Neuronal stem cell (in vitro differentiated cells): ENCODE measurements at regions not wholly inside any gene's neighbourhood (a gene's known extent, or its start where the extent isn't known, plus 50 kb on each side); places are given as distances from the start of the nearest gene placed in this dataset.

Experiments used
- DNase-seq: peaks from one replicate; pipeline ENCODE4 v3.0.0-alpha.2; 2013; ENCODE audit warnings: low spot score
- H2AFZ ChIP-seq: one replicate; pipeline ENCODE4 v1.6.1; 2013; ENCODE audit warnings: mild to moderate bottlenecking, low read length, inconsistent platforms
- H2AK5ac ChIP-seq: 2 replicates; pipeline ENCODE4 v1.6.1; 2013; ENCODE audit warnings: low read depth, mild to moderate bottlenecking, inconsistent platforms, low read length, moderate library complexity, mixed read lengths
- H2BK120ac ChIP-seq: 2 replicates; pipeline ENCODE4 v1.6.1; 2013; ENCODE audit warnings: low read depth, mild to moderate bottlenecking, inconsistent platforms, low read length, moderate library complexity, mixed read lengths
- H2BK12ac ChIP-seq: one replicate; pipeline ENCODE4 v1.6.1; 2013; ENCODE audit warnings: low read length, inconsistent platforms
- H2BK15ac ChIP-seq: 2 replicates; pipeline ENCODE4 v1.6.1; 2013; ENCODE audit warnings: mild to moderate bottlenecking, low read length, inconsistent platforms, mixed read lengths
- H2BK5ac ChIP-seq: one replicate; pipeline ENCODE4 v1.6.1; 2013; ENCODE audit warnings: inconsistent platforms, mild to moderate bottlenecking, low read length, moderate library complexity
- H3K14ac ChIP-seq: one replicate; pipeline ENCODE4 v1.6.1; 2013; ENCODE audit warnings: low read length, inconsistent platforms
- H3K18ac ChIP-seq: 2 replicates; pipeline ENCODE4 v1.6.1; 2013; ENCODE audit warnings: low read length, inconsistent platforms
- H3K23ac ChIP-seq: 2 replicates; pipeline ENCODE4 v1.6.1; 2013; ENCODE audit warnings: low read depth, mild to moderate bottlenecking, mixed read lengths, low read length, inconsistent platforms; ENCODE audit not compliant: poor library complexity
- H3K27ac ChIP-seq: replicated peaks from 3 replicates; pipeline ENCODE4 v1.5.1; 2013; ENCODE audit warnings: low read length, inconsistent platforms
- H3K27me3 ChIP-seq, 3 experiments: 2 replicates each; pipeline ENCODE4 v1.6.1; 2013; ENCODE audit warnings: low read length in 3 of 3, mild to moderate bottlenecking in 2 of 3, inconsistent platforms in 1 of 3, low read depth in 1 of 3, mixed read lengths in 1 of 3, moderate library complexity in 1 of 3; ENCODE audit not compliant: control insufficient read depth in 3 of 3, insufficient read depth in 3 of 3
- H3K36me3 ChIP-seq, 2 donors: replicated peaks in 1 of 2; 2 replicates each; pipeline ENCODE4 v1.6.1; 2013; ENCODE audit warnings: low read length in 2 of 2; ENCODE audit not compliant: control insufficient read depth in 2 of 2, insufficient read depth in 2 of 2
- H3K4ac ChIP-seq: 2 replicates; pipeline ENCODE4 v1.6.1; 2013; ENCODE audit warnings: inconsistent platforms, mild to moderate bottlenecking, low read length, moderate library complexity
- H3K4me1 ChIP-seq, 2 donors: 1 replicate in 1 of 2; 2 replicates in 1 of 2; pipeline ENCODE4 v1.6.1; 2013; ENCODE audit warnings: low read length in 2 of 2, low read depth in 1 of 2; ENCODE audit not compliant: control insufficient read depth in 2 of 2, insufficient read depth in 1 of 2
- H3K4me2 ChIP-seq: one replicate; pipeline ENCODE4 v1.6.1; 2013; ENCODE audit warnings: mild to moderate bottlenecking, low read length, inconsistent platforms; ENCODE audit not compliant: insufficient read depth, poor library complexity, severe bottlenecking
- H3K4me3 ChIP-seq, 2 donors: 2 replicates each; pipeline ENCODE4 v1.5.1; 2013; ENCODE audit warnings: low read length in 2 of 2, mild to moderate bottlenecking in 2 of 2, inconsistent platforms in 1 of 2, moderate library complexity in 1 of 2
- H3K79me1 ChIP-seq: one replicate; pipeline ENCODE4 v1.6.1; 2013; ENCODE audit warnings: low read depth, mild to moderate bottlenecking, inconsistent platforms, low read length, moderate library complexity
- H3K9ac ChIP-seq: one replicate; pipeline ENCODE4 v1.6.1; 2013; ENCODE audit warnings: mild to moderate bottlenecking, low read depth, low read length, inconsistent platforms; ENCODE audit not compliant: poor library complexity
- H3K9me3 ChIP-seq, 2 donors: replicated peaks in 1 of 2; 2 replicates each; pipeline versions ENCODE3 to v1.6.1; 2013; ENCODE audit warnings: low read length in 2 of 2, mild to moderate bottlenecking in 2 of 2, inconsistent platforms in 1 of 2, low read depth in 1 of 2, mixed read lengths in 1 of 2, moderate library complexity in 1 of 2; ENCODE audit not compliant: control insufficient read depth in 2 of 2, insufficient read depth in 1 of 2
- H4K8ac ChIP-seq: one replicate; pipeline ENCODE4 v1.6.1; 2013; ENCODE audit warnings: low read depth, mild to moderate bottlenecking, inconsistent platforms, low read length, moderate library complexity
- H4K91ac ChIP-seq: one replicate; pipeline ENCODE4 v1.6.1; 2013; ENCODE audit warnings: low read length, low read depth, mild to moderate bottlenecking, inconsistent platforms; ENCODE audit not compliant: poor library complexity
- WGBS, 2 donors: extraction: QIAGEN DNeasy Blood & Tissue Kit; methylation state at CpG; one replicate each; pipeline ENCODE4 v1.1.7; 2013; ENCODE audit warnings: missing lambda C conversion rate in 2 of 2, mixed read lengths in 1 of 2; ENCODE audit not compliant: insufficient read length in 2 of 2, insufficient replicate concordance in 1 of 2; ENCODE audit errors: extremely low coverage in 2 of 2; 5-methylcytosine and 5-hydroxymethylcytosine counted together

DNA sequence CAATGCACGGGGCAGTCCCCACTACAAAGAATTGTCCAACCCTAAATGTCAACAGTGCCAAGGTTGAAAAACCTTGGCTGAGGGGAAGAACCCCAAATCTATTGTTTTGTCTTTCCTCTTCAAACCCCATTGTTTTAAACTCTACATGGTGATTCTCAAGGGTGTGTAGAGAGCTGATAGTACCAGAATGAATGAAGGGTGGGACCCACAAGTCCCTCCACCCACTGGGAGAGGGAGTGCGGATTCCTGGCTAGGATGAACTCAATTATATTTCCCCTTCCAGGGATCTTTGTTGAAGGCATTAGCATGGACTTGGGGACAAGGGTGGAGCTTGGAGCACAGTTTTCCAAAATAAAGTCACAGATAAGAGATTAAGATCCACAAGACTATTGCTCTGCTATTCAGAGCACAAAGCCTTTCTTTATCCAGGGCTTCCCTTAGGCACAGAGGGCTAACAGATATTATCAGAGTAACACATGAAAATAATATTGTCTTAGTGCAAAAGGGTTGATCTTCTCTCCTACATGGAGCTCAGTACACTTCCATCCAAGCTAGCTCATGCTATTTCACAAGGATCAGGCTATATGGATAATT, 755.1 kb upstream of the TBX3 start:
- Histone ChIP-seq H2BK15ac (no peak overlapping the region), H3K27ac (no peak overlapping the region), H4K91ac (no peak overlapping the region), H2AK5ac (no peak overlapping the region), H2BK12ac (no peak overlapping the region), H3K4me3 (no peak overlapping the region), H2AFZ (no peak overlapping the region), H3K36me3 (no peaks in the 10 kb centered on the region), H3K4ac (no peak overlapping the region), H2BK120ac (no peak overlapping the region), H3K4me1 (peaks cover 0 to 1% of the 10 kb centered on the region in 2 donors), H3K9ac (no peak overlapping the region), H3K23ac (no peak overlapping the region), H3K4me2 (no peak overlapping the region), H3K79me1 (no peaks in the 10 kb centered on the region), H3K18ac (no peak overlapping the region), H4K8ac (no peak overlapping the region), H3K14ac (no peak overlapping the region), H3K9me3 (no peaks in the 10 kb centered on the region), H3K27me3 (no peaks in the 10 kb centered on the region), H2BK5ac (no peak overlapping the region)
- no CpG with 5 or more reads among the region's 2 CpGs for WGBS, 2 donors
- DNase-seq = no peak

DNA sequence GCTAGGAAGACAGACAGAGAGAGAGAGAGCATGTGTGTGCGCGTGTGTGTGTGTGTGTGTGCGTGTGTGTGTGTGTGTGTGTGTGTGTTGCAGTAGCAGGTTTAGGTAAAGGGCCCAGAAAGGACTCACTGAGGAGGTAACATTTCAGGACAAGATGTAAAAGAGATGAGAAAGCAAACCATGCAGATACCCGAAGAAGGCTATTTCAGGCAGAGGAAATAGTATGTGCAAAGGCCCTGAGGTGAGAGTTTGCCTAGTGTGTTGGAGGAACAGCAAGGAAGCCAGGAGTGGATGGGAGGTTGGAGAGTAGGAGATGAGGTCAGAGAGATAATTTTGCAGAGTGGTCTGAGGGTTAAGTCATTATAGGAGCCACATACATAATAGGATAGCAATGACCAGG, 754.3 kb upstream of the TBX3 start:
- Histone ChIP-seq H2AK5ac (no peak overlapping the region), H3K4me2 (no peak overlapping the region), H2BK15ac (no peak overlapping the region), H3K27me3 (no peaks in the 10 kb centered on the region), H3K36me3 (no peaks in the 10 kb centered on the region), H3K79me1 (no peaks in the 10 kb centered on the region), H3K9me3 (no peaks in the 10 kb centered on the region), H3K9ac (no peak overlapping the region), H4K91ac (no peak overlapping the region), H4K8ac (no peak overlapping the region), H3K4ac (no peak overlapping the region), H2AFZ (no peak overlapping the region), H3K4me1 (peaks cover 0 to 1% of the 10 kb centered on the region in 2 donors), H3K23ac (no peak overlapping the region), H2BK120ac (no peak overlapping the region), H3K14ac (no peak overlapping the region), H3K27ac (no peak overlapping the region), H2BK5ac (no peak overlapping the region), H3K18ac (no peak overlapping the region), H2BK12ac (no peak overlapping the region), H3K4me3 (no peak overlapping the region)
- WGBS, 2 donors = no CpG with 5 or more reads among the region's 4 CpGs
- no peak for DNase-seq

GRCh38 chr12:115437061-115437567, 753.1 kb upstream of the TBX3 start:
- H3K4ac ChIP-seq = no peak overlapping the region
- no peaks in the 10 kb centered on the region for H3K9me3 ChIP-seq
- no peak overlapping the region for H3K9ac ChIP-seq
- no peak overlapping the region for H4K91ac ChIP-seq
- H3K27ac ChIP-seq = no peak overlapping the region
- H2AFZ ChIP-seq = no peak overlapping the region
- H3K36me3 ChIP-seq = no peaks in the 10 kb centered on the region
- no peak overlapping the region for H3K18ac ChIP-seq
- no peak overlapping the region for H3K4me3 ChIP-seq
- H3K4me1 ChIP-seq = peaks cover 0 to 5% of the 10 kb centered on the region in 2 donors
- DNase-seq = no peak
- no peaks in the 10 kb centered on the region for H3K27me3 ChIP-seq
- H3K23ac ChIP-seq = no peak overlapping the region
- H2BK120ac ChIP-seq = no peak overlapping the region
- no peak overlapping the region for H3K14ac ChIP-seq
- H4K8ac ChIP-seq = no peak overlapping the region
- no peak overlapping the region for H2BK12ac ChIP-seq
- H3K79me1 ChIP-seq = no peaks in the 10 kb centered on the region
- no peak overlapping the region for H2BK5ac ChIP-seq
- no peak overlapping the region for H3K4me2 ChIP-seq
- no peak overlapping the region for H2AK5ac ChIP-seq
- WGBS, 2 donors = no CpG with 5 or more reads among the region's 5 CpGs
- no peak overlapping the region for H2BK15ac ChIP-seq

DNA sequence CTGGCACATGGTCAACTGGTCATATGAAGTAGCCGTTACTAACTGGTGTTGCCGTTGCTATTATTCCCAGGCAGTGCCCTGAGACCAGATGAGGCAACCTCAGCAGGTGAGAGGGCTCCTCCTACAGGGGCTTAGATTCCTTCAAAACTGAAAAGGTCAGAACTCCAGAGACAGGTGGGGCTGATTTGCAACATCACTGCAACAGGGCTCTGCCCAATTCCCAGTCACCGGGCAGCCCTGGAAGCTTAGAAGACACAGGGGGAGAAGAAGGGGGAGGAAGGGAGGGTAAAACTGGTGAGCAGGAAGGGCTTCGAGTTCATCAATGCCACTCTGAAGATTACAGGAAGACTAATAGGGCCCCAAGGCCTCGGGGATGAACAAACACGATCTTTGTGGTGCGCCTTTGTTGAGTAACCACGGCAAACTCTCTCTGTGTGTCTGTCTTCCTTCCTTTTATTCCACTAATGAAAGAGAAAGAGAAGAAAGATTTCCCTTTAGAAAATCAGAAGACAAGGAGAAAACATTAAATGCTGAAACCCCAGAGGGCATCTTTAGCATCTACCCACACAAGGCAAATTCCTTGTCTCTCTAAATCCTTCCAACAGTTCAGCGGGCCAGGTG, 749.1 kb upstream of the TBX3 start:
- Histone ChIP-seq H2BK120ac (no peak overlapping the region), H3K23ac (no peak overlapping the region), H3K27me3 (no peaks in the 10 kb centered on the region), H2BK12ac (no peak overlapping the region), H3K18ac (no peak overlapping the region), H4K8ac (no peak overlapping the region), H3K14ac (no peak overlapping the region), H3K9me3 (no peaks in the 10 kb centered on the region), H3K4me1 (peaks cover 0 to 5% of the 10 kb centered on the region in 2 donors), H2AK5ac (no peak overlapping the region), H3K36me3 (no peaks in the 10 kb centered on the region), H2AFZ (no peak overlapping the region), H3K27ac (no peak overlapping the region), H3K4me2 (no peak overlapping the region), H3K79me1 (no peaks in the 10 kb centered on the region), H4K91ac (no peak overlapping the region), H3K4ac (no peak overlapping the region), H3K4me3 (no peak overlapping the region), H2BK15ac (no peak overlapping the region), H2BK5ac (no peak overlapping the region), H3K9ac (no peak overlapping the region)
- WGBS, 2 donors = no CpG with 5 or more reads among the region's 9 CpGs
- no peak for DNase-seq
